ENCODE measurements at regions not wholly inside any gene's neighbourhood (a gene's known extent, or its start where the extent isn't known, plus 50 kb on each side); places are given as distances from the start of the nearest gene placed in this dataset.

DNA sequence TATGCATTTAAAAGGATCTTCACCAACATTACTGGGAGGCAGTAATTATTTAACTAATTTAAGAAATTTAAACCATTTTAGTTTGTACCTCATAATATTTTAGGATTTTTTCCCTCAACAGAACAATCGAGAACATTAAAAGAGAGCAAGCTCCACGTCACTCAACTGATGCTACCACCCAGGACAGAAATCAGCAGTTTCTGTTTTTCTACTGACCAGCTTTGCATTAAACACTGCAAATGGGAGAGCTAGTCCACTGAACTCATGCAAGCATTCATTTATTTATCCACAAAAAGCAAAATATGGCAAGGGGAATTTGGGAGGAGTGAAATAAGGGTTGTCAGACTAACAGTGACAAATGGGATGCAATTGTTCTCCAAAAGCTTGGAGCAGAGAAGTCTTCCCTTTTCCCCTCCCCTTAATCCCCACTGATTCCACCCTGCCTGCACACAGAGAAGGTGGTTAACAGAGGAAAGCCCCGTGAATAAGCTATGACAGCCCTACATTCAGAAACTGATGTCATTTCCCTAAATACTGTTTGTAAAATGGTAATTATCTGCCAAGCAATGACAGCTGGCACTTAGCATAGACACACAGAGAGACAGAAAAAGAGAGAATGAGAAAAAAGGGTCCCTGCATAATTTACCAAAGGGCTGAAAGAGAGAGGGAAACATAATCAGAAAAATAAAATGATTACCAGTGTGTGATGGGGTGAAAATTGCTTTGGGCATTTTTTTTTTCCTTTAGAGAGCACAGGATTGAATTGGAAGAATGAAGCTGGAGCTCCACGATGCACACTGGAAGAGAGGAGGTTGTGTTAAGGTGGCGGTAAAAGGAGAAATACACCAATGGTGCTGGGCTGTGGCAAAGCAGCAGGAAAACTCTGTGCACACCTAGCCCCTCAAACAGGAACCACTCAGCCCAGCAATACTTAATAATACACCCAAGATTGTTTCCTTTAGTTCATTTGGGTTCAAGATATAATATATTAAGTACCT, 777.4 kb downstream of the TUSC7 start:
- Histone ChIP-seq H2AFZ (ENCODE audit: low read length) (no peak overlapping the region), H3K36me3 (ENCODE audit: low read depth, low read length) (no peaks in the 10 kb centered on the region), H3K9me2 (replicated peaks; ENCODE audit: low read length) (no peaks in the 10 kb centered on the region), H3K4me1 (ENCODE audit: insufficient read depth, low read length) (no peaks in the 10 kb centered on the region), H3K4me3 (ENCODE audit: low read length) (no peak overlapping the region), H3K27ac (ENCODE audit: low read length) (no peak overlapping the region), H3K79me2 (ENCODE audit: low read length) (no peaks in the 10 kb centered on the region), H3K9me3 (ENCODE audit: low read length) (peaks cover 7% of the 10 kb centered on the region; the same call in 1 of the 2 replicates), H3F3A (ENCODE audit: low read length, unreplicated experiment) (no peaks in the 10 kb centered on the region), H3K27me3 (ENCODE audit: low read length) (no peaks in the 10 kb centered on the region), H3K9ac (ENCODE audit: low read length) (no peak overlapping the region), H4K20me1 (ENCODE audit: low read length) (no peaks in the 10 kb centered on the region), H3K4me2 (ENCODE audit: low read length) (no peak overlapping the region)
- TF ChIP-seq EZH2 (IDR thresholded peaks at IDR 0.05; ENCODE audit: low read length, unreplicated experiment) (no peak), EZH2phosphoT487 (IDR thresholded peaks at IDR 0.05; ENCODE audit: borderline replicate concordance, low read length) (no peak)
- TF ChIP-seq, protein P1, sequence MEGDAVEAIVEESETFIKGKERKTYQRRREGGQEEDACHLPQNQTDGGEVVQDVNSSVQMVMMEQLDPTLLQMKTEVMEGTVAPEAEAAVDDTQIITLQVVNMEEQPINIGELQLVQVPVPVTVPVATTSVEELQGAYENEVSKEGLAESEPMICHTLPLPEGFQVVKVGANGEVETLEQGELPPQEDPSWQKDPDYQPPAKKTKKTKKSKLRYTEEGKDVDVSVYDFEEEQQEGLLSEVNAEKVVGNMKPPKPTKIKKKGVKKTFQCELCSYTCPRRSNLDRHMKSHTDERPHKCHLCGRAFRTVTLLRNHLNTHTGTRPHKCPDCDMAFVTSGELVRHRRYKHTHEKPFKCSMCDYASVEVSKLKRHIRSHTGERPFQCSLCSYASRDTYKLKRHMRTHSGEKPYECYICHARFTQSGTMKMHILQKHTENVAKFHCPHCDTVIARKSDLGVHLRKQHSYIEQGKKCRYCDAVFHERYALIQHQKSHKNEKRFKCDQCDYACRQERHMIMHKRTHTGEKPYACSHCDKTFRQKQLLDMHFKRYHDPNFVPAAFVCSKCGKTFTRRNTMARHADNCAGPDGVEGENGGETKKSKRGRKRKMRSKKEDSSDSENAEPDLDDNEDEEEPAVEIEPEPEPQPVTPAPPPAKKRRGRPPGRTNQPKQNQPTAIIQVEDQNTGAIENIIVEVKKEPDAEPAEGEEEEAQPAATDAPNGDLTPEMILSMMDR (conservative IDR thresholded peaks at IDR 0.05; ENCODE audit: low read depth, low read length): no peak
- CTCF ChIA-PET: no interaction called here
- DNase-seq: no peak
- POLR2A ChIA-PET (ENCODE audit: unreplicated experiment): no interaction called here
- intact Hi-C loops (cut with micrococcal nuclease): no loop called here
- no peak for ATAC-seq
- BruUV-seq (replicated peaks): no TSS peak

GRCh38 chr3:117488983-117489382, 779.4 kb downstream of the TUSC7 start:
- no peak for ATAC-seq
- DNase-seq: no peak
- ChIA-PET CTCF (no interaction called here), POLR2A (ENCODE audit: unreplicated experiment) (no interaction called here)
- Histone ChIP-seq H3K4me3 (ENCODE audit: low read length) (no peak overlapping the region), H3K27me3 (ENCODE audit: low read length) (no peaks in the 10 kb centered on the region), H4K20me1 (ENCODE audit: low read length) (no peaks in the 10 kb centered on the region), H3K4me1 (ENCODE audit: insufficient read depth, low read length) (no peaks in the 10 kb centered on the region), H3K36me3 (ENCODE audit: low read depth, low read length) (no peaks in the 10 kb centered on the region), H3K9ac (ENCODE audit: low read length) (no peak overlapping the region), H3K79me2 (ENCODE audit: low read length) (no peaks in the 10 kb centered on the region), H3K9me2 (replicated peaks; ENCODE audit: low read length) (no peaks in the 10 kb centered on the region), H3K4me2 (ENCODE audit: low read length) (no peak overlapping the region), H3F3A (ENCODE audit: low read length, unreplicated experiment) (no peaks in the 10 kb centered on the region), H3K27ac (ENCODE audit: low read length) (no peak overlapping the region), H3K9me3 (ENCODE audit: low read length) (peaks cover 7% of the 10 kb centered on the region; the same call in 1 of the 2 replicates), H2AFZ (ENCODE audit: low read length) (no peak overlapping the region)
- no peak for TF ChIP-seq EZH2 (IDR thresholded peaks at IDR 0.05; ENCODE audit: low read length, unreplicated experiment)
- no peak for TF ChIP-seq EZH2phosphoT487 (IDR thresholded peaks at IDR 0.05; ENCODE audit: borderline replicate concordance, low read length)
- TF ChIP-seq, protein P1 (conservative IDR thresholded peaks at IDR 0.05; ENCODE audit: low read depth, low read length): no peak
- intact Hi-C loops (cut with micrococcal nuclease): no loop called here
- BruUV-seq (replicated peaks): no TSS peak

DNA sequence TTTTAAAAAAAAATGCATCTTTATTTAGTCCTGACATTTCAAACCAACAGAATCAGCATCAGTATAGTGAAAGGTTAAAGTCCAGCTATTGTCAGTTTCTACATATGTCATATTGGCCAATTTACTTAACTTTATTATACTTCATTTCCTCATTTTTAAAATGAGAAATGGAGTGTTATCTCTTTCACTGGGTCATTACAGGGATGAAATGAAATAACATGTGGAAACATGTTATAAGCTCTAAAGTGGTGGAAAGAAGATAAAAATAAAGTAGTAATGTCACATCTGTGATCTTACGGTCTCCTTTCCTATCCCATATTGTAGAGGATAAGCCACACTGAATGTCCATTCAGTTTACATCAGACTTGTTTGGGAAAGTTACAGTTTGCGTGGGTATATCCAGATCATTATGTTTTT, 780.1 kb downstream of the TUSC7 start:
- H3K4me1 ChIP-seq (ENCODE audit: insufficient read depth, low read length): no peaks in the 10 kb centered on the region
- H3K9ac ChIP-seq (ENCODE audit: low read length): no peak overlapping the region
- no peak overlapping the region for H3K27ac ChIP-seq (ENCODE audit: low read length)
- no peaks in the 10 kb centered on the region for H3K79me2 ChIP-seq (ENCODE audit: low read length)
- no peaks in the 10 kb centered on the region for H4K20me1 ChIP-seq (ENCODE audit: low read length)
- no peaks in the 10 kb centered on the region for H3K36me3 ChIP-seq (ENCODE audit: low read depth, low read length)
- no peak overlapping the region for H3K4me2 ChIP-seq (ENCODE audit: low read length)
- no peaks in the 10 kb centered on the region for H3K9me2 ChIP-seq (replicated peaks; ENCODE audit: low read length)
- no peaks in the 10 kb centered on the region for H3F3A ChIP-seq (ENCODE audit: low read length, unreplicated experiment)
- intact Hi-C loops (cut with micrococcal nuclease): no loop called here
- DNase-seq (no peak), ATAC-seq (no peak)
- H2AFZ ChIP-seq (ENCODE audit: low read length): no peak overlapping the region
- peaks cover 10% of the 10 kb centered on the region for H3K9me3 ChIP-seq (ENCODE audit: low read length)
- TF ChIP-seq, protein P1 (conservative IDR thresholded peaks at IDR 0.05; ENCODE audit: low read depth, low read length): no peak
- TF ChIP-seq EZH2 (IDR thresholded peaks at IDR 0.05; ENCODE audit: low read length, unreplicated experiment) (no peak), EZH2phosphoT487 (IDR thresholded peaks at IDR 0.05; ENCODE audit: borderline replicate concordance, low read length) (no peak)
- H3K4me3 ChIP-seq (ENCODE audit: low read length): no peak overlapping the region
- no peaks in the 10 kb centered on the region for H3K27me3 ChIP-seq (ENCODE audit: low read length)
- BruUV-seq (replicated peaks): no TSS peak
- ChIA-PET POLR2A (ENCODE audit: unreplicated experiment) (no interaction called here), CTCF (no interaction called here)

Data from PC-3 (cell line).